Hepatocyte (in vitro differentiated cells): ENCODE measurements at regions not wholly inside any gene's neighbourhood (a gene's known extent, or its start where the extent isn't known, plus 50 kb on each side); places are given as distances from the start of the nearest gene placed in this dataset.

ENCODE experiments used
- CTCF ChIP-seq: fragments of 200-600 bp; sonication (generic); IDR thresholded peaks from 2 replicates; pipeline ENCODE4 v1.5.1; 2016; ENCODE audit warnings: antibody characterized with exemption, mild to moderate bottlenecking; ENCODE audit not compliant: poor library complexity
- EZH2 ChIP-seq: fragments of 200-600 bp; sonication (generic); IDR thresholded peaks from 2 replicates; pipeline ENCODE4 v1.6.1; 2016; ENCODE audit warnings: antibody characterized with exemption, mild to moderate bottlenecking, borderline replicate concordance
- EZH2phosphoT487 ChIP-seq: fragments of 200-600 bp; sonication (generic); IDR thresholded peaks from one replicate; pipeline ENCODE4 v1.6.1; 2018; ENCODE audit warnings: antibody characterized with exemption, mild to moderate bottlenecking, low read depth, moderate library complexity; ENCODE audit not compliant: unreplicated experiment, severe bottlenecking

GRCh38 chr11:104594228-104594958 lies 303.9 kb downstream of the CASP12 start:
- TF ChIP-seq CTCF, result no peak
- TF ChIP-seq EZH2, result no peak
- no peak for TF ChIP-seq EZH2phosphoT487
